HepG2 (cell line): ENCODE measurements at regions not wholly inside any gene's neighbourhood (a gene's known extent, or its start where the extent isn't known, plus 50 kb on each side); places are given as distances from the start of the nearest gene placed in this dataset.

Experiments used
- ATAC-seq: fragments of 200-7000 bp; cut with Tn5 transposase; 3 replicates; pipeline ENCODE4 v1.9.1; 2020; ENCODE audit warnings: mild to moderate bottlenecking, moderate library complexity
- BruUV-seq: library from RNA; stranded (reverse); fragments of 400-500 nt; replicated peaks from 2 replicates; lab custom pipeline; 2021; lab: Mats Ljungman, UMichigan
- CTCF ChIA-PET: fragments of 300-600 bp; formaldehyde crosslinking; extraction: SDS; loops from one replicate; lab custom pipeline; 2021; ENCODE audit warnings: low total read pairs, inconsistent platforms, low intra/inter-chr PET ratio; lab: Yijun Ruan, JAX
- POLR2A ChIA-PET: fragments of 350-600 bp; sonication (Branson Sonifier 250); formaldehyde crosslinking; loops from one replicate; lab custom pipeline; 2020; ENCODE audit warnings: antibody characterized with exemption, inconsistent platforms; lab: Yijun Ruan, JAX
- DNase-seq: peaks from one replicate; pipeline ENCODE4 v3.0.0-alpha.2; 2015; ENCODE audit warnings: low spot score
- FAIRE-seq: peaks from 3 replicates; lab custom pipeline; 2011; peaks lifted over from hg19 to GRCh38; lab: Jason Lieb, UNC
- H2AFZ ChIP-seq: one replicate; pipeline ENCODE4 v1.6.1; 2011; ENCODE audit warnings: low read length, inconsistent platforms
- H3K27ac ChIP-seq: fragments of 300-600 bp; 3 replicates; pipeline ENCODE4 v1.8.0; 2011; ENCODE audit warnings: mixed run types, mild to moderate bottlenecking, mixed read lengths, low read length, inconsistent platforms; ENCODE audit not compliant: insufficient read depth; ENCODE audit errors: extremely low read length
- H3K27me3 ChIP-seq, 2 experiments: fragments of 200-600 bp in 1 of 2; 2 replicates in 1 of 2; 3 replicates in 1 of 2; pipeline versions ENCODE4 v1.6.0 to v1.8.0; 2011; ENCODE audit warnings: low read length in 2 of 2, mild to moderate bottlenecking in 2 of 2, moderate library complexity in 2 of 2, inconsistent platforms in 1 of 2; ENCODE audit not compliant: insufficient read depth in 2 of 2, control insufficient read depth in 1 of 2
- H3K36me3 ChIP-seq, 2 experiments: fragments of 200-600 bp in 1 of 2; replicated peaks in 1 of 2; 2 replicates in 1 of 2; 3 replicates in 1 of 2; pipeline versions ENCODE4 v1.5.1 to v1.8.0; 2011; ENCODE audit warnings: low read length in 2 of 2, inconsistent platforms in 1 of 2; ENCODE audit not compliant: insufficient read depth in 2 of 2, control insufficient read depth in 1 of 2
- H3K4me1 ChIP-seq: 2 replicates; pipeline ENCODE4 v1.5.1; 2012; ENCODE audit warnings: low read length, inconsistent platforms; ENCODE audit not compliant: insufficient read depth
- H3K4me2 ChIP-seq: 2 replicates; pipeline ENCODE4 v1.6.0; 2011; ENCODE audit warnings: low read depth, low read length, inconsistent platforms
- H3K4me3 ChIP-seq, 3 experiments: fragments of 200-600 bp in 1 of 3; sonication (generic), shearing (Covaris generic) in 1 of 3; replicated peaks in 1 of 3; 2 replicates each; pipeline ENCODE4 v1.5.1; 2011 to 2016; ENCODE audit warnings: low read length in 3 of 3, inconsistent platforms in 2 of 3, low read depth in 2 of 3, mild to moderate bottlenecking in 2 of 3, control low read depth in 1 of 3, mixed read lengths in 1 of 3; ENCODE audit not compliant: insufficient read depth in 1 of 3
- H3K79me2 ChIP-seq: one replicate; pipeline ENCODE4 v1.6.1; 2011; ENCODE audit warnings: low read length, inconsistent platforms; ENCODE audit not compliant: insufficient read depth
- H3K9ac ChIP-seq: 2 replicates; pipeline ENCODE4 v1.6.0; 2011; ENCODE audit warnings: mild to moderate bottlenecking, low read depth, low read length, inconsistent platforms; ENCODE audit not compliant: insufficient read depth
- H3K9me3 ChIP-seq: 2 replicates; pipeline ENCODE4 v1.5.1; 2012; ENCODE audit warnings: mild to moderate bottlenecking, low read length
- H4K20me1 ChIP-seq: 2 replicates; pipeline ENCODE4 v1.6.0; 2011; ENCODE audit warnings: inconsistent platforms, mild to moderate bottlenecking, low read length, moderate library complexity; ENCODE audit not compliant: insufficient read depth
- CREM ChIP-seq, 2 experiments: sonication (generic) in 1 of 2; formaldehyde crosslinking in 1 of 2; IDR thresholded peaks; 2 replicates each; pipeline versions ENCODE4 v1.4.0 to v1.6.1; 2016 to 2020; ENCODE audit warnings: antibody characterized with exemption in 1 of 2, mild to moderate bottlenecking in 1 of 2, missing genetic modification reagents in 1 of 2
- DR1 ChIP-seq: sonication (generic); formaldehyde crosslinking; IDR thresholded peaks from 2 replicates; pipeline ENCODE4 v1.8.0; 2021; ENCODE audit warnings: mild to moderate bottlenecking, missing genetic modification reagents, inconsistent platforms
- FOXM1 ChIP-seq: sonication (generic); formaldehyde crosslinking; IDR thresholded peaks from 2 replicates; pipeline ENCODE4 v1.5.0; 2020; ENCODE audit warnings: missing genetic modification reagents
- KDM3A ChIP-seq: IDR thresholded peaks from 2 replicates; pipeline ENCODE4 v1.6.1; 2018; ENCODE audit warnings: low read depth, missing compliant biosample characterization
- MAFG ChIP-seq: sonication (generic); formaldehyde crosslinking; IDR thresholded peaks from 2 replicates; pipeline ENCODE4 v1.5.1; 2020; ENCODE audit warnings: mild to moderate bottlenecking, missing genetic modification reagents
- MBNL3 ChIP-seq: fragments of 250-450 bp; sonication (Bioruptor Pico); conservative IDR thresholded peaks from 2 replicates; pipeline ENCODE4 v1.8.0; 2022; ENCODE audit warnings: mild to moderate bottlenecking, inconsistent platforms
- NCOA2 ChIP-seq: sonication (generic); formaldehyde crosslinking; IDR thresholded peaks from 2 replicates; pipeline ENCODE4 v1.8.0; 2022; ENCODE audit warnings: inconsistent platforms
- SRF ChIP-seq: IDR thresholded peaks from 2 replicates; pipeline ENCODE4 v1.6.1; 2011; ENCODE audit warnings: mild to moderate bottlenecking, low read depth, low read length, moderate library complexity
- TGIF2 ChIP-seq: IDR thresholded peaks from 2 replicates; pipeline ENCODE4 v1.6.1; 2016; ENCODE audit warnings: control low read depth, missing compliant biosample characterization
- XRCC5 ChIP-seq: fragments of 200-400 bp; formaldehyde crosslinking; optimal IDR thresholded peaks from 2 replicates; pipeline ENCODE3; 2017; ENCODE audit warnings: mild to moderate bottlenecking, low read length
- ZBTB25 ChIP-seq: IDR thresholded peaks from 2 replicates; pipeline ENCODE4 v1.6.1; 2018; ENCODE audit warnings: missing genetic modification reagents
- ZIK1 ChIP-seq: sonication (generic); formaldehyde crosslinking; IDR thresholded peaks from 2 replicates; pipeline ENCODE4 v1.5.0; 2020; ENCODE audit warnings: mild to moderate bottlenecking, low read depth, missing genetic modification reagents, borderline replicate concordance
- ZNF383 ChIP-seq: sonication (generic); formaldehyde crosslinking; IDR thresholded peaks from 2 replicates; pipeline ENCODE4 v1.4.0; 2020; ENCODE audit warnings: missing genetic modification reagents, mild to moderate bottlenecking, borderline replicate concordance
- ZNF446 ChIP-seq: sonication (generic); formaldehyde crosslinking; IDR thresholded peaks from 2 replicates; pipeline ENCODE4 v1.5.0; 2020; ENCODE audit warnings: mild to moderate bottlenecking, missing genetic modification reagents
- ZNF460 ChIP-seq: sonication (generic); formaldehyde crosslinking; IDR thresholded peaks from 2 replicates; pipeline ENCODE4 v1.5.1; 2020; ENCODE audit warnings: missing genetic modification reagents, mild to moderate bottlenecking, borderline replicate concordance
- WGBS: methylation state at CpG from one replicate; pipeline ENCODE4 v1.1.6; 2017; ENCODE audit warnings: low lambda C conversion rate; 5-methylcytosine and 5-hydroxymethylcytosine counted together
- in situ Hi-C: cut with HindIII; loops from 2 replicates; pipeline ENCODE4 v1.10.0; 2017; ENCODE audit warnings: low pct_unique_long_range_greater_than_20kb; ENCODE audit not compliant: extremely low pct_ligation_motif_present
- intact Hi-C: fragments of 100-400 bp; cut with micrococcal nuclease; formaldehyde crosslinking; loops from one replicate; pipeline ENCODE4 v1.10.0; 2022; ENCODE audit not compliant: unreplicated experiment
- TF ChIP-seq, protein P1 (sequence below): sonication (generic); formaldehyde crosslinking; IDR thresholded peaks from 2 replicates; pipeline ENCODE4 v1.4.0; 2020; ENCODE audit warnings: mild to moderate bottlenecking, missing genetic modification reagents
- TF ChIP-seq, protein P2 (sequence below): sonication (generic); formaldehyde crosslinking; IDR thresholded peaks from 2 replicates; pipeline ENCODE4 v1.5.0; 2020; ENCODE audit warnings: missing genetic modification reagents

DNA sequence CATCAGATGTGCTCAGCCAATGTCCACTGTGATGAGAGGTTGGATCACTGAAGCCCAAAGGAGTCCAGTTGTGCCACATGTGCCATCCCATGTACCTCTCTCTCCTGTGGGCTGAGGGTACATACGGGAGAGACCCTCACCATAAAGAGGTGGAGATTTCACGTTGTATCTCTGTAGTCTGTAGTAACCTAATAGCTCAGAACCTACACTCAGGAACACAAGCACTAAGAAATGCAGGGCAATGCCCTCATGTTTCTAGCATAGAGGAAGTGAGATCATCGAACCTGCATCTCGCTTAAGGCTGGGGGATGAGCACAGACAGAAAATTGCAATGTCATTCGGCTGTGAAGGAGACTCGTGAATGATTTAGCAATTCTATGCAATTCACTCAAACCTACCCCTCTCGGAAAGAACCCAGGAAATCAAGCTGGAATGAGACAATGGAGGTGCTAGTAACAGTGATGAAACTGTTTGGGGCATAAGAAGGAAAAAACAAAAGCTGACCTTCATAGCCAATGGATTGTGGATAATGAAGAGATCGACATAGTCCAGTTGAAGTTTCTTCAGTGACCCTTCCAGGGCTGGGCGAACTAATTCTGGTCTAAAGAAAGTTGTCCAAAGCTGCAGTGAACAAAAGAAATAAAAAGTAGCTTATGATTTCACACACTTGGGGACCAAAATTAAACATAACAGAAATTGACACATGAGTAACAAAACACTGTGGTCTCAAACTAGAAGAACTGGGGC, 80.3 kb upstream of the UCN3 start:
- no peaks in the 10 kb centered on the region for H3K79me2 ChIP-seq
- no peaks in the 10 kb centered on the region for H3K9me3 ChIP-seq
- BruUV-seq: no TSS peak
- TF ChIP-seq DR1 (no peak), SRF (no peak), MAFG (CRISPR knock-in tag) (no peak), CREM (IDR thresholded peaks at IDR 0.05) (no peak), CREM (CRISPR knock-in tag; IDR thresholded peaks at IDR 0.05) (no peak), ZIK1 (no peak), ZNF460 (CRISPR knock-in tag) (no peak), FOXM1 (CRISPR knock-in tag) (no peak), ZBTB25 (CRISPR knock-in tag) (no peak), NCOA2 (no peak), ZNF383 (no peak), ZNF446 (no peak), TGIF2 (no peak), XRCC5 (no peak), MBNL3 (CRISPR knock-in tag) (no peak), KDM3A (CRISPR knock-in tag) (no peak)
- TF ChIP-seq, protein P1, sequence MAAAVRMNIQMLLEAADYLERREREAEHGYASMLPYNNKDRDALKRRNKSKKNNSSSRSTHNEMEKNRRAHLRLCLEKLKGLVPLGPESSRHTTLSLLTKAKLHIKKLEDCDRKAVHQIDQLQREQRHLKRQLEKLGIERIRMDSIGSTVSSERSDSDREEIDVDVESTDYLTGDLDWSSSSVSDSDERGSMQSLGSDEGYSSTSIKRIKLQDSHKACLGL: no peak
- TF ChIP-seq, protein P2, sequence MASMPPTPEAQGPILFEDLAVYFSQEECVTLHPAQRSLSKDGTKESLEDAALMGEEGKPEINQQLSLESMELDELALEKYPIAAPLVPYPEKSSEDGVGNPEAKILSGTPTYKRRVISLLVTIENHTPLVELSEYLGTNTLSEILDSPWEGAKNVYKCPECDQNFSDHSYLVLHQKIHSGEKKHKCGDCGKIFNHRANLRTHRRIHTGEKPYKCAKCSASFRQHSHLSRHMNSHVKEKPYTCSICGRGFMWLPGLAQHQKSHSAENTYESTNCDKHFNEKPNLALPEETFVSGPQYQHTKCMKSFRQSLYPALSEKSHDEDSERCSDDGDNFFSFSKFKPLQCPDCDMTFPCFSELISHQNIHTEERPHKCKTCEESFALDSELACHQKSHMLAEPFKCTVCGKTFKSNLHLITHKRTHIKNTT (CRISPR knock-in tag): no peak
- WGBS: 93% methylated on average over 9 of the region's 9 CpGs
- FAIRE-seq (no peak), ATAC-seq (no peak), DNase-seq (no peak)
- no peak overlapping the region for H2AFZ ChIP-seq
- H3K27me3 ChIP-seq: no peaks in the 10 kb centered on the region
- CTCF ChIA-PET: interaction anchor here (1.2 to 2.3 kb wide), 2 partner anchors 195 to 435 kb away, joined by 5 to 21 read pairs; no protein-coding TSS in a partner anchor
- H3K9ac ChIP-seq: no peak overlapping the region
- POLR2A ChIA-PET: no interaction called here
- no peaks in the 10 kb centered on the region for H4K20me1 ChIP-seq
- no peak overlapping the region for H3K4me3 ChIP-seq
- intact Hi-C loops: loop anchor here (5.0 to 10.0 kb wide), 2 partner anchors 187 to 270 kb away; no protein-coding TSS in a partner anchor
- H3K4me2 ChIP-seq: no peak overlapping the region
- no peak overlapping the region for H3K27ac ChIP-seq
- H3K4me1 ChIP-seq: peaks cover 17% of the 10 kb centered on the region
- in situ Hi-C loops: loop anchor here (10.0 kb wide), 2 partner anchors 190 to 260 kb away; partner anchors contain the start of gene AKR1C3
- no peaks in the 10 kb centered on the region for H3K36me3 ChIP-seq
